GM20000 (cell line): ENCODE measurements at regions not wholly inside any gene's neighbourhood (a gene's known extent, or its start where the extent isn't known, plus 50 kb on each side); places are given as distances from the start of the nearest gene placed in this dataset.

Experiments
- DNase-seq: peaks from one replicate; pipeline ENCODE4 v3.0.0; 2012; ENCODE audit warnings: low spot score
- TF ChIP-seq, protein P1 (sequence below): IDR thresholded peaks from 2 replicates; pipeline ENCODE4 v1.5.1; 2012; ENCODE audit warnings: mild to moderate bottlenecking, control low read depth; ENCODE audit errors: extremely low read depth, missing control alignments

DNA sequence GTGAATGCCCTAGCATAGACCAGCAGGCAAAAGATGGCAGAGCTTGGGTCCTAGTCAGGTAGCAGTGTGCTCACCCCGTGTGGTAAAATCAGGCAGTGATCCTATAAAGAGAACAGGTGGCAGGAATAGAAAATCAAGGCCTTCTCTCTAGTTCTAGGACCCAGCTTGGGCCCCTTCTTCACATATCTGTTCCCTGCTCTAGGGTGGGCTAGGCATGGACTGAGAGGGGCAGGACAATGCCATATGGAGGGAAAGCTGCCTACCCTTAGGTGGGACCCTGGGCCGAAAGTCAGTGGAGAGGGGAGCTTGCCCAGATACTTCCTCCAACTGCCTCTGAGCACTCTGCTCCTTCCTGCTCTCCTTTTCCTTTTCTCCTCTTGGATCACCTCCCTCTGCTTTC lies 117.4 kb upstream of the NALF2 start:
- DNase-seq: no peak
- TF ChIP-seq, protein P1, sequence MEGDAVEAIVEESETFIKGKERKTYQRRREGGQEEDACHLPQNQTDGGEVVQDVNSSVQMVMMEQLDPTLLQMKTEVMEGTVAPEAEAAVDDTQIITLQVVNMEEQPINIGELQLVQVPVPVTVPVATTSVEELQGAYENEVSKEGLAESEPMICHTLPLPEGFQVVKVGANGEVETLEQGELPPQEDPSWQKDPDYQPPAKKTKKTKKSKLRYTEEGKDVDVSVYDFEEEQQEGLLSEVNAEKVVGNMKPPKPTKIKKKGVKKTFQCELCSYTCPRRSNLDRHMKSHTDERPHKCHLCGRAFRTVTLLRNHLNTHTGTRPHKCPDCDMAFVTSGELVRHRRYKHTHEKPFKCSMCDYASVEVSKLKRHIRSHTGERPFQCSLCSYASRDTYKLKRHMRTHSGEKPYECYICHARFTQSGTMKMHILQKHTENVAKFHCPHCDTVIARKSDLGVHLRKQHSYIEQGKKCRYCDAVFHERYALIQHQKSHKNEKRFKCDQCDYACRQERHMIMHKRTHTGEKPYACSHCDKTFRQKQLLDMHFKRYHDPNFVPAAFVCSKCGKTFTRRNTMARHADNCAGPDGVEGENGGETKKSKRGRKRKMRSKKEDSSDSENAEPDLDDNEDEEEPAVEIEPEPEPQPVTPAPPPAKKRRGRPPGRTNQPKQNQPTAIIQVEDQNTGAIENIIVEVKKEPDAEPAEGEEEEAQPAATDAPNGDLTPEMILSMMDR: no peak

DNA sequence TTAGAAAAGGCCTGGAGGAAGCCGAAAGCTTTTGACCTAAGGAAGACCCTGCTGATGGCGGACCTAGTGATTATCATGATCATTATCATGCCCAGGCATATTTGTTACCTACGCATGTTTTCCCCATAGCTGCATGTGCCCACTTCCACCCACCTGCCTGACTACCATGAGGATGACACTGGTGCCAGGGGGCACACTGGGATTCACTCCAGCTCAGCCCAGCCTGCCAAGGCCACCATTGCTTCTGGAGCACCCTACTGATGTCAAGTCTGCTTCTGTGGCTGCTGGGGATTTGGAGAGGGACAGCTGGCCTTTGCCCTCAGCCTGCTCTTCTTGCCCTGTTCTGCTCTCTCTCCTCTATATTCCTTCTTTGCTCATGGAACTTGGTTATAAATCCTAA lies 124.7 kb upstream of the NALF2 start:
- TF ChIP-seq, protein P1: no peak

DNA sequence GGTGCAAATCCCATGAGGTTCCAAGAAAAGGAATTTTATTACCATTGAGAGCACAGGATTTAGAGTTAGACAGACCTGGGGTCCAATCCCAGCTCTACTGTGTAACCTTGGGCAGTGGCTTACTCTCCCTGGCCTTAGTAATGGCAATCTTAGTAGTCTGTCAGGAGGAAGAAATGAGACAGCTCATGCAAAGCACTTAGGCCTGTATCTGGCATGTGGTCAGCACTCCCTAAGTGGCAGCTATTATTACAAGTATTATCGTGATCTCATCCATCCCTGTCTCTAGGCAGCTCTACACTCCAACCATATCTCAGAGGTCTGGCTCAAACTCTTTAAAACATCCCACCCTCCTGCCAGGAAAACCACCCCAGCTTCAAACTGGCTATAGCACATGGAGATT lies 129.6 kb upstream of the NALF2 start:
- TF ChIP-seq, protein P1: no peak
- no peak for DNase-seq

More for the DNA sequence above, 124.7 kb upstream of the NALF2 start:
- DNase-seq: no peak

DNA sequence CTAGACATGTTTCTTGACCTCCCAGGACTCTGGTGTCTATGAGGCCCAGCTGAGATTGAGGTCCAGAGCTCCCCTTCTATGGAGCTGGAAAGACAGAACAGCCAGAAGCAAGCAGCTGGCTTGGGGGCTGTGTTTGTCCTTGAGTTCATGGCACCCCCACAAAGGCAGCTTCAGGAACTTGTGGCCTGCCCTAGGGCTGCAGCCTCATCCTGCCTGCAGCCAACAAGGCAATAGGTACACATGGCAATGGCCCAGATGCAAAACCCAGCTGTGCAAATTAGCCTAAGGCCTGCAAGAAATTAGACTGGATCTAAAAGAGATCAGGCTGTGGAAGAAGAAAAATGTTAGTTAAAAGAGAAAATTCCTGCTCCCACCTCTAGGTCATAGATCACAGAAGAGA lies 131.7 kb upstream of the NALF2 start:
- DNase-seq: no peak
- TF ChIP-seq, protein P1: no peak

DNA sequence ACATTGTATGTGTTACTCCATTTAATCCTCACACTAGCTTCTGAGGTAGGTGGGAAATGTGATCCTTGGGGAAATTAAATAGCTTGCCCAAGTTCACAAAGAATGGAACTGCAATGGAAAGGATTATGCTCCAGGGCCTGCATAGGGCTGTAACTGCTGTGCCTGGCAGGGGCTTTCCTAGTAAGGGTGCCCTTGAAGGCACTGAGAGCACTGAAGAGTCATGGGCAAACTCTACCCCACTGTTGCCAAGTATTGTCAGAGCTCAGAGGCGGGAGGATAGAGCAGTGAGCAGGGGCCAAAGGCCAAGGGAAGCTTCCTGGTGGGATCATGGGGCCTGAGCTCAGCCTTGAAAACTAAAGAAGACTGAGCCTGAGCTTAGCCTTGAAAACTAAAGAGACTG lies 133.0 kb upstream of the NALF2 start:
- no peak for DNase-seq
- TF ChIP-seq, protein P1: no peak

DNA sequence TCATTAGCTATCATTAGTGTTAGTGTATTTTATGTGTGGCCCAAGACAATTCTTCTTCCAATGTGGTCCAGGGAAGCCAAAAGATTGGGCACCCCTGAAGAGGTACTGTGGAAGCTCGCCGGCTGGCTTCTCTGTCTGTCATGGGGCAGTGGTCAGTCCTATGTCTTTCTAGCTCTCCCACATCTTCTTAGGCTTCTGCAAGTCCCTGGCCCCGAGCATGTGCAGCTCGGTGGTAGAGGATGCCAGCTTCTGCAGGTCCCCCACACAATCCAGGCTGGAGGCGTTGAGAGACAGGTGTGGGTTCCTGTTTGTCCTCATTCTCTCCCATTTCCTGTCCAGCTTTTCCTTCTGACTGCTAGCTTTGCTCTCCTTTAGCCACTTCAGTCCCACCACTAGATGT lies 134.1 kb upstream of the NALF2 start:
- TF ChIP-seq, protein P1: no peak
- DNase-seq: no peak

DNA sequence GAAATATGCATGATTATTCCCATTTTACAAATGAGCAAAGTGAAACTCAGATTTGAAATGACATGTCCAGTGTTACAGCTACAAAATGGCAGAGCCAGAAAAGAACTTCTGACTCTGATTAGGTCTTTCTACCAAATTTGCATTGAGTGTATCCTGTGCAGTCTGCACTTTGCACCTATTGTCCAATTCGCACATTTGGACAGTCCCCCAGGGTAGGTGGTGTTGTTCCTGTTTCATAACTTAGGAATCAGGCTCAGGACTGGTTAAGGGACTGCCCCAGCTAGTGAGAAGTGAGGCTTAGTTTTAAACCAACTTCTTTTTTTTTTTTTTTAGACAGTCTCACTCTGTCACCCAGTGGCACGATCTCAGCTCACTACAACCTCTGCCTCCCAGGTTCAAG lies 137.9 kb upstream of the NALF2 start:
- TF ChIP-seq, protein P1: no peak
- no peak for DNase-seq
